ENCODE measurements at regions not wholly inside any gene's neighbourhood (a gene's known extent, or its start where the extent isn't known, plus 50 kb on each side); places are given as distances from the start of the nearest gene placed in this dataset.

DNA sequence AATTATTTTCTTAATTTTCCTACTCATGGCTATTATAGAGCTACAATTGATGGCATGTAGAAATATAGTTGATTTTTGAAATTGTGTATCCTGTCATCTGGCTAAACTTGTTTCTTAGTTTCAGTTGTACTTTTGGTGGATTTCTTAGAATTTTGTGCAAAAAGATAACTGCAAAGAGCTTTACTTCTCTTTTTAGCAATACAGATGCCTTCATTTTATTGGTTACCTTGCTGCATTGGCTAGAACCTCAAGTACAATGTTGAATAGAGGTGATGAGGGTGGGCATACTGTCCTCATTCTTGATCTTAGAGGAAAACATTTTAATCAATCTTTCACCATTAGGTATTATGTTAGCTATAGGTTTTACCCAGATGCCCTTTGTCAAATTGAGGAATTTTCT is 67.9 kb downstream of the METRNL start:
- no peak for TF ChIP-seq CTCF (IDR thresholded peaks at IDR 0.05; ENCODE audit: insufficient read depth, low read depth, low read length)
- TF ChIP-seq EZH2 (IDR thresholded peaks at IDR 0.05; ENCODE audit: insufficient read depth, low read length): no peak

All from astrocyte (in vitro differentiated cells and primary cell).